ENCODE measurements at regions not wholly inside any gene's neighbourhood (a gene's known extent, or its start where the extent isn't known, plus 50 kb on each side); places are given as distances from the start of the nearest gene placed in this dataset.

DNA sequence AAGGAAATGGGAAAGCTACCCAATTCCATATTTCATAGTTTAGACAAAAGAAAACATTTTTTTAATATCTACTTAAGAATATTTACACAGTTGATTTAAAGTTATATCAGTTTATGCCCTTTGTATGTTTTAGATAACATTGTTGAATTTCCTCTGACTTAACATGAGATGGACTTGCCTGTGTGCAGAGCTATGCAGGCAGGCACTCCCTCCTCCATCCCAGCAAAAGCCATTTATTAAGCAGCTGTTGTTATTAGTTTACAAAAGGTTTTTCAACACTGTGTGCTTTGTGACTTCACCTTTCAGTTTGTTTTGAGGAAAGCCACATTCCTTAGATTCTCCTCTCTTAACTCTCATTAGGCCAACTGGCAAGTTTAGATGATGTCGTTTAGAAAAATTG, 337.5 kb upstream of the PDE3A start:
- no peaks in the 10 kb centered on the region for H3K9me3 ChIP-seq (ENCODE audit: control insufficient read depth, insufficient read depth, low read depth, low read length)
- in situ Hi-C loops (cut with HindIII; ENCODE audit: low pct_unique_long_range_greater_than_20kb, low sequenced_read_pairs) = no loop called here
- TF ChIP-seq TCF7L2 (IDR thresholded peaks at IDR 0.05; ENCODE audit: low read depth, low read length) (no peak), POLR2AphosphoS5 (IDR thresholded peaks at IDR 0.05; ENCODE audit: low read depth, low read length) (no peak), SIN3A (IDR thresholded peaks at IDR 0.05; ENCODE audit: borderline replicate concordance, insufficient read depth, low read depth, low read length) (no peak)
- TF ChIP-seq, protein P1, sequence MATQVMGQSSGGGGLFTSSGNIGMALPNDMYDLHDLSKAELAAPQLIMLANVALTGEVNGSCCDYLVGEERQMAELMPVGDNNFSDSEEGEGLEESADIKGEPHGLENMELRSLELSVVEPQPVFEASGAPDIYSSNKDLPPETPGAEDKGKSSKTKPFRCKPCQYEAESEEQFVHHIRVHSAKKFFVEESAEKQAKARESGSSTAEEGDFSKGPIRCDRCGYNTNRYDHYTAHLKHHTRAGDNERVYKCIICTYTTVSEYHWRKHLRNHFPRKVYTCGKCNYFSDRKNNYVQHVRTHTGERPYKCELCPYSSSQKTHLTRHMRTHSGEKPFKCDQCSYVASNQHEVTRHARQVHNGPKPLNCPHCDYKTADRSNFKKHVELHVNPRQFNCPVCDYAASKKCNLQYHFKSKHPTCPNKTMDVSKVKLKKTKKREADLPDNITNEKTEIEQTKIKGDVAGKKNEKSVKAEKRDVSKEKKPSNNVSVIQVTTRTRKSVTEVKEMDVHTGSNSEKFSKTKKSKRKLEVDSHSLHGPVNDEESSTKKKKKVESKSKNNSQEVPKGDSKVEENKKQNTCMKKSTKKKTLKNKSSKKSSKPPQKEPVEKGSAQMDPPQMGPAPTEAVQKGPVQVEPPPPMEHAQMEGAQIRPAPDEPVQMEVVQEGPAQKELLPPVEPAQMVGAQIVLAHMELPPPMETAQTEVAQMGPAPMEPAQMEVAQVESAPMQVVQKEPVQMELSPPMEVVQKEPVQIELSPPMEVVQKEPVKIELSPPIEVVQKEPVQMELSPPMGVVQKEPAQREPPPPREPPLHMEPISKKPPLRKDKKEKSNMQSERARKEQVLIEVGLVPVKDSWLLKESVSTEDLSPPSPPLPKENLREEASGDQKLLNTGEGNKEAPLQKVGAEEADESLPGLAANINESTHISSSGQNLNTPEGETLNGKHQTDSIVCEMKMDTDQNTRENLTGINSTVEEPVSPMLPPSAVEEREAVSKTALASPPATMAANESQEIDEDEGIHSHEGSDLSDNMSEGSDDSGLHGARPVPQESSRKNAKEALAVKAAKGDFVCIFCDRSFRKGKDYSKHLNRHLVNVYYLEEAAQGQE (IDR thresholded peaks at IDR 0.05; ENCODE audit: insufficient read depth in 1 of 2, low read depth in 2 of 2, low read length in 1 of 2) = no peak
- TF ChIP-seq, protein P2, sequence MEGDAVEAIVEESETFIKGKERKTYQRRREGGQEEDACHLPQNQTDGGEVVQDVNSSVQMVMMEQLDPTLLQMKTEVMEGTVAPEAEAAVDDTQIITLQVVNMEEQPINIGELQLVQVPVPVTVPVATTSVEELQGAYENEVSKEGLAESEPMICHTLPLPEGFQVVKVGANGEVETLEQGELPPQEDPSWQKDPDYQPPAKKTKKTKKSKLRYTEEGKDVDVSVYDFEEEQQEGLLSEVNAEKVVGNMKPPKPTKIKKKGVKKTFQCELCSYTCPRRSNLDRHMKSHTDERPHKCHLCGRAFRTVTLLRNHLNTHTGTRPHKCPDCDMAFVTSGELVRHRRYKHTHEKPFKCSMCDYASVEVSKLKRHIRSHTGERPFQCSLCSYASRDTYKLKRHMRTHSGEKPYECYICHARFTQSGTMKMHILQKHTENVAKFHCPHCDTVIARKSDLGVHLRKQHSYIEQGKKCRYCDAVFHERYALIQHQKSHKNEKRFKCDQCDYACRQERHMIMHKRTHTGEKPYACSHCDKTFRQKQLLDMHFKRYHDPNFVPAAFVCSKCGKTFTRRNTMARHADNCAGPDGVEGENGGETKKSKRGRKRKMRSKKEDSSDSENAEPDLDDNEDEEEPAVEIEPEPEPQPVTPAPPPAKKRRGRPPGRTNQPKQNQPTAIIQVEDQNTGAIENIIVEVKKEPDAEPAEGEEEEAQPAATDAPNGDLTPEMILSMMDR (IDR thresholded peaks at IDR 0.05) = no peak
- no peak overlapping the region for H3K27ac ChIP-seq (ENCODE audit: low read length)
- H3K4me3 ChIP-seq (ENCODE audit: low read depth in 2 of 2, low read length in 2 of 2) = no peak overlapping the region
- H3K36me3 ChIP-seq (ENCODE audit: control insufficient read depth, insufficient read depth, low read length) = no peaks in the 10 kb centered on the region
- ATAC-seq = no peak
- no TSS peak for BruUV-seq (replicated peaks)
- CTCF ChIA-PET = no interaction called here
- no peaks in the 10 kb centered on the region for H3K27me3 ChIP-seq (ENCODE audit: control insufficient read depth, insufficient read depth, low read length)
- DNase-seq (ENCODE audit: low read depth, low spot score) = no peak
- POLR2A ChIA-PET = no interaction called here
- intact Hi-C loops (cut with micrococcal nuclease; ENCODE audit: unreplicated experiment) = no loop called here
- H3K4me1 ChIP-seq (ENCODE audit: control insufficient read depth, insufficient read depth, low read length) = no peaks in the 10 kb centered on the region

DNA sequence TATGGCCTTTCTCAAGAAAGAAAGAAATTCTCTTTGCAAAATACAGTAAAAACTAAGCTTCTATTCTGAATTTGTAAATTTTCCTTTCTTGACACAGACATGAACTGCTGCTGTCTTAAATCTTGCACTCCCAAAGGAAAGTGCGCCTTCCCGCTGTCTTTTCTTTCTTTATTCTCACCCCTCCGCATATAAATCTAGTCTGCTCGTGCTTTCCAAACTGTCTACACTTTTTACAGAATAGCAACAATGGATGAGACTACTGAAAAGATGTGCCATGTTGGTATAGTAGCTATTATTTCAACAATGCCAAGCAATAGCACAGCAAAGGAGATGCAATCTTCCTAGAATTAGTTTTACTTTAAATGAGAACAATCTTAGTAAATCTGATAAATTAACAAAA, 328.8 kb upstream of the PDE3A start:
- CTCF ChIA-PET = no interaction called here
- H3K4me3 ChIP-seq (ENCODE audit: low read depth in 2 of 2, low read length in 2 of 2) = no peak overlapping the region
- no TSS peak for BruUV-seq (replicated peaks)

More for the DNA sequence above, 328.8 kb upstream of the PDE3A start:
- DNase-seq (ENCODE audit: low read depth, low spot score) (no peak), ATAC-seq (no peak)
- no peaks in the 10 kb centered on the region for H3K27me3 ChIP-seq (ENCODE audit: control insufficient read depth, insufficient read depth, low read length)
- TF ChIP-seq POLR2AphosphoS5 (IDR thresholded peaks at IDR 0.05; ENCODE audit: low read depth, low read length) = no peak
- no peak for TF ChIP-seq TCF7L2 (IDR thresholded peaks at IDR 0.05; ENCODE audit: low read depth, low read length)
- TF ChIP-seq SIN3A (IDR thresholded peaks at IDR 0.05; ENCODE audit: borderline replicate concordance, insufficient read depth, low read depth, low read length) = no peak
- TF ChIP-seq, protein P2 (IDR thresholded peaks at IDR 0.05) = no peak
- TF ChIP-seq, protein P1 (IDR thresholded peaks at IDR 0.05; ENCODE audit: insufficient read depth in 1 of 2, low read depth in 2 of 2, low read length in 1 of 2) = no peak
- intact Hi-C loops (cut with micrococcal nuclease; ENCODE audit: unreplicated experiment) (no loop called here), in situ Hi-C loops (cut with HindIII; ENCODE audit: low pct_unique_long_range_greater_than_20kb, low sequenced_read_pairs) (no loop called here)
- no peak overlapping the region for H3K27ac ChIP-seq (ENCODE audit: low read length)
- H3K4me1 ChIP-seq (ENCODE audit: control insufficient read depth, insufficient read depth, low read length) = no peaks in the 10 kb centered on the region
- H3K9me3 ChIP-seq (ENCODE audit: control insufficient read depth, insufficient read depth, low read depth, low read length) = no peaks in the 10 kb centered on the region
- POLR2A ChIA-PET = no interaction called here
- no peaks in the 10 kb centered on the region for H3K36me3 ChIP-seq (ENCODE audit: control insufficient read depth, insufficient read depth, low read length)
